ENCODE measurements at regions not wholly inside any gene's neighbourhood (a gene's known extent, or its start where the extent isn't known, plus 50 kb on each side); places are given as distances from the start of the nearest gene placed in this dataset.
"Not testable (repeated sequence)": the region's sequence is repeated elsewhere in the genome, so short reads cannot be mapped to it uniquely, and the experiment has no call there.

GRCh38 chr11:92082652-92083051, 142.0 kb upstream of the FAT3 start:
- Histone ChIP-seq H3K4me1 (no peaks in the 10 kb centered on the region), H3K9me3 (no peaks in the 10 kb centered on the region), H3K36me3 (ENCODE audit: control insufficient read depth, insufficient read depth, low read length) (no peaks in the 10 kb centered on the region), H3K27me3 (replicated peaks; ENCODE audit: control insufficient read depth, insufficient read depth, low read length) (no peaks in the 10 kb centered on the region), H3K4me3 (ENCODE audit: low read depth, low read length) (no peak overlapping the region)
- intact Hi-C loops (cut with micrococcal nuclease; ENCODE audit: unreplicated experiment): no loop called here
- no peak for DNase-seq
- no peaks in the 10 kb centered on the region for H3K36me3 Mint-ChIP-seq (ENCODE audit: insufficient read depth, unreplicated experiment)
- no peak overlapping the region for H3K4me3 Mint-ChIP-seq (ENCODE audit: unreplicated experiment)
- H3K27ac Mint-ChIP-seq (ENCODE audit: unreplicated experiment): no peak overlapping the region
- POLR2A ChIA-PET: no interaction called here
- no peaks in the 10 kb centered on the region for H3K9me3 Mint-ChIP-seq (ENCODE audit: unreplicated experiment)
- CTCF ChIA-PET: no interaction called here
- no peaks in the 10 kb centered on the region for H3K4me1 Mint-ChIP-seq (ENCODE audit: low read depth, unreplicated experiment)
- no peak for TF ChIP-seq CTCF (IDR thresholded peaks at IDR 0.05; ENCODE audit: insufficient read depth in 1 of 2, low read depth in 1 of 2, low read length in 1 of 2, severe bottlenecking in 1 of 2, unreplicated experiment in 1 of 2)
- BruUV-seq (replicated peaks): no TSS peak
- H3K27me3 Mint-ChIP-seq (ENCODE audit: insufficient read depth, unreplicated experiment): peaks cover 7% of the 10 kb centered on the region

- H3K27me3 Mint-ChIP-seq (ENCODE audit: insufficient read depth, unreplicated experiment); H3K27ac Mint-ChIP-seq (ENCODE audit: unreplicated experiment); H3K9me3 ChIP-seq; H3K4me1 ChIP-seq; H3K4me1 Mint-ChIP-seq (ENCODE audit: low read depth, unreplicated experiment); H3K4me3 ChIP-seq (ENCODE audit: low read depth, low read length); CTCF ChIA-PET; H3K4me3 Mint-ChIP-seq (ENCODE audit: unreplicated experiment); POLR2A ChIA-PET; H3K36me3 Mint-ChIP-seq (ENCODE audit: insufficient read depth, unreplicated experiment); H3K36me3 ChIP-seq (ENCODE audit: control insufficient read depth, insufficient read depth, low read length); DNase-seq; H3K27me3 ChIP-seq (replicated peaks; ENCODE audit: control insufficient read depth, insufficient read depth, low read length); BruUV-seq (replicated peaks): not testable (repeated sequence)
- peaks cover 25% of the 10 kb centered on the region for H3K9me3 Mint-ChIP-seq (ENCODE audit: unreplicated experiment)
- intact Hi-C loops (cut with micrococcal nuclease; ENCODE audit: unreplicated experiment): loop anchor here (5.0 to 10.0 kb wide), 2 partner anchors 637 to 1390 kb away; no protein-coding TSS in a partner anchor
These were observed 150.1 kb upstream of the FAT3 start for GRCh38 chr11:92074498-92074897.

- intact Hi-C loops (cut with micrococcal nuclease; ENCODE audit: unreplicated experiment): loop anchor here (5.0 to 10.0 kb wide), 2 partner anchors 634 to 1387 kb away; no protein-coding TSS in a partner anchor
These were observed 153.0 kb upstream of the FAT3 start for GRCh38 chr11:92071660-92072059.

More at GRCh38 chr11:92071660-92072059, 153.0 kb upstream of the FAT3 start:
- no TSS peak for BruUV-seq (replicated peaks)
- DNase-seq: no peak
- H3K36me3 ChIP-seq (ENCODE audit: control insufficient read depth, insufficient read depth, low read length): no peaks in the 10 kb centered on the region
- no peaks in the 10 kb centered on the region for H3K27me3 Mint-ChIP-seq (ENCODE audit: insufficient read depth, unreplicated experiment)
- ChIA-PET CTCF (no interaction called here), POLR2A (no interaction called here)
- peaks cover 25% of the 10 kb centered on the region for H3K9me3 Mint-ChIP-seq (ENCODE audit: unreplicated experiment)
- no peak overlapping the region for H3K4me3 ChIP-seq (ENCODE audit: low read depth, low read length)
- no peak overlapping the region for H3K27ac Mint-ChIP-seq (ENCODE audit: unreplicated experiment)
- no peak for TF ChIP-seq CTCF (IDR thresholded peaks at IDR 0.05; ENCODE audit: insufficient read depth in 1 of 2, low read depth in 1 of 2, low read length in 1 of 2, severe bottlenecking in 1 of 2, unreplicated experiment in 1 of 2)
- no peaks in the 10 kb centered on the region for H3K36me3 Mint-ChIP-seq (ENCODE audit: insufficient read depth, unreplicated experiment)
- no peak overlapping the region for H3K4me3 Mint-ChIP-seq (ENCODE audit: unreplicated experiment)
- no peaks in the 10 kb centered on the region for H3K4me1 ChIP-seq
- H3K4me1 Mint-ChIP-seq (ENCODE audit: low read depth, unreplicated experiment): no peaks in the 10 kb centered on the region
- peaks cover 6% of the 10 kb centered on the region; the same call in 1 of the 2 replicates for H3K9me3 ChIP-seq
- H3K27me3 ChIP-seq (replicated peaks; ENCODE audit: control insufficient read depth, insufficient read depth, low read length): no peaks in the 10 kb centered on the region

Measured in Caco-2 (cell line).